Mucosa of rectum (tissue), 2 donors: ENCODE measurements at regions not wholly inside any gene's neighbourhood (a gene's known extent, or its start where the extent isn't known, plus 50 kb on each side); places are given as distances from the start of the nearest gene placed in this dataset.

Experiments
- H3K27ac ChIP-seq, 2 donors: one replicate each; pipeline ENCODE4 v1.7.0; 2013; ENCODE audit warnings: inconsistent platforms in 2 of 2, low read depth in 2 of 2, low read length in 2 of 2
- H3K27me3 ChIP-seq, 2 donors: one replicate each; pipeline ENCODE4 v1.7.0; 2013; ENCODE audit warnings: low read length in 2 of 2; ENCODE audit not compliant: control insufficient read depth in 2 of 2, insufficient read depth in 2 of 2
- H3K36me3 ChIP-seq, 2 donors: one replicate each; pipeline ENCODE4 v1.7.0; 2013; ENCODE audit warnings: low read length in 2 of 2; ENCODE audit not compliant: control insufficient read depth in 2 of 2, insufficient read depth in 2 of 2
- H3K4me1 ChIP-seq, 2 donors: one replicate each; pipeline ENCODE4 v1.7.0; 2013; ENCODE audit warnings: low read length in 2 of 2, mild to moderate bottlenecking in 1 of 2; ENCODE audit not compliant: control insufficient read depth in 2 of 2, insufficient read depth in 2 of 2
- H3K4me3 ChIP-seq, 2 donors: one replicate each; pipeline ENCODE4 v1.7.0; 2013; ENCODE audit warnings: low read length in 2 of 2
- H3K9ac ChIP-seq, 2 donors: one replicate each; pipeline ENCODE4 v1.7.0; 2013; ENCODE audit warnings: low read length in 2 of 2, low read depth in 1 of 2, mild to moderate bottlenecking in 1 of 2
- H3K9me3 ChIP-seq, 2 donors: one replicate each; pipeline ENCODE4 v1.7.0; 2013; ENCODE audit warnings: low read length in 2 of 2; ENCODE audit not compliant: control insufficient read depth in 2 of 2
- donor health status: healthy.
- donor health status: Normal muscosa, but diverticular disease.

DNA sequence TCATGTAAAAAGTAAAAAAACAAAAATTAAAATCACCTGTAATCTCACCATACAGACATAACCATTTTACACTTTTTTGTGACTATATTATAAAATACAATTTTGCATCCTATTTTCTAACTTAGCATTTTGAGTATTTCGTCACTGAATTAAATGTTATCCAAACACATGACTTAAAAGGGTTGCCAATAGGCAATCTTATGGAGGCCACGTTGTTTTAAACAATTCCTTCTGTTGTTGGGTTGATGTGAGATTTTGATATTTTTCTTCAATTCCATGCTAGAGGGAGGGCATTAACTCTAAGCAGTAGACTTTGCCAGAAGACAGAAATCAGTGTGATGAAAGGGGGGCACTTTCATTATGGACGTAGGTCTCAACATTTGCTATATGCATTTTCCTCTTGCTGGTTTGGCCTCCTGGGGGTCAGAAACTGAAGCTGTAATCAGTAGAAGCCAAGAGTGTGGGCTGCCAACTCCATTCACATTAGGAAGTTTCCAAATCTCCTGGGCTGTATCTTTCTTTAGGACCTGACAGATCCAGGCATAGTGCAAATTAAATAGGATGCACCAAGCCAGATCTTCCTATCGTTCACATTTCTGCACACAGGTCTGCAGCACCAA lies 614.2 kb upstream of the CLINT1 start:
- Histone ChIP-seq H3K9me3 (no peaks in the 10 kb centered on the region), H3K9ac (no peak overlapping the region), H3K27me3 (no peaks in the 10 kb centered on the region), H3K36me3 (no peaks in the 10 kb centered on the region), H3K4me3 (no peak overlapping the region), H3K27ac (no peak overlapping the region), H3K4me1 (no peaks in the 10 kb centered on the region)

DNA sequence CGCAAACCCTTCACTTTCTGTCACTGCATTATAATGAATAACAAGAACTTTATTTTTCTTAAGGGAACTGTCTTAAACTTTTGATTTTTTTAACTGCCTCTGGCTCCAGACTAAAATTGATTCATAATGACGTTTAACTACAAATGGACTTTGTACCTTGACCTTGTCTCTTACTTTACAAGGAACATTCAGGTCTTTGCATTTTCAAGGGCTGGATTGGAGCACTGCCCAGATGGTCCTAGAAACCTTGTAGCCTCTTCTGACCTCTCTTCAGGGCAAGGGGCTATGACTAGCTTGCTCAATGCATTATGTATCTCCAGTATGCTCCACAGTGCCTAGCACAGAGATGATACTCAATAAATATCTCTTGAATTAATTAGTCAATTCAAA lies 612.6 kb upstream of the CLINT1 start:
- no peaks in the 10 kb centered on the region for H3K4me1 ChIP-seq
- no peak overlapping the region for H3K27ac ChIP-seq
- H3K4me3 ChIP-seq = no peak overlapping the region
- H3K36me3 ChIP-seq = no peaks in the 10 kb centered on the region
- H3K9ac ChIP-seq = no peak overlapping the region
- H3K9me3 ChIP-seq = no peaks in the 10 kb centered on the region
- H3K27me3 ChIP-seq = no peaks in the 10 kb centered on the region

DNA sequence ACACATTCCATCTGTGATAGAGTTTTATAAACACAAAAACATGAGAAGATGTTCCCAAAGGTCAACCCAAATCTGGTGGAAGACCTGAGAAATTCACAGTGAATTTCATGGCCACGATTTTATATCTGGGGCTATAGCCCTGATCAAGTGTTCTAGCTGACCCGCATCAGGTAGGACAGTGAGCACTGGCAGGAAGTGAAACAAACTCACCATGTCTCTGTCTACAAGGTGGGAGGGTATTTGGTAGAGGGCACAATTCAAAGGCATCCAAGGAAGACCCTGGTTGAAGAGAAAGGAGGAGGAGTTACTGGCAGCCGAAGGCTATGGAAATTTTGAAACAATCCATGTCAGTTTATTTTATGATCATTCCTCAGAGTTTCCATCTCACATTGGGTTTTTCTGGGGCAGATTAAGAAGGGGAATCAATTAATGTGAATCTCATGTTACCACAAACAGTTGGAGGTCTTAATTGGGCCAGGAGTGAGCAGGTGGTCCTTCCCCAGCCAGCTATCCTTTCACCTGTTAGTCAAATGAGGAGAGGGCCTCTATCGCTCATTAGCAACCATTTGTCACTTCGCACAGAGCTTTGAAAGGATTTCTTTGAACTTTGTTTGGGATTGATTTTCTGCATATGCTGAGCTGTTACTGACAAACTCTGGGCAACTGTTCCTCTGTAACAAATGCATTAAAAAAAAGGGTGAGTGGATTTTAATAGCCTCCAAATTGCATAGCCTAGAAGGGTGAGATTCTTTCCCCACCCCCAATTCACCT lies 612.0 kb upstream of the CLINT1 start:
- H3K9me3 ChIP-seq = no peaks in the 10 kb centered on the region
- H3K27me3 ChIP-seq = no peaks in the 10 kb centered on the region
- no peaks in the 10 kb centered on the region for H3K36me3 ChIP-seq
- no peak overlapping the region for H3K27ac ChIP-seq
- H3K9ac ChIP-seq = no peak overlapping the region
- H3K4me1 ChIP-seq = no peaks in the 10 kb centered on the region
- no peak overlapping the region for H3K4me3 ChIP-seq

DNA sequence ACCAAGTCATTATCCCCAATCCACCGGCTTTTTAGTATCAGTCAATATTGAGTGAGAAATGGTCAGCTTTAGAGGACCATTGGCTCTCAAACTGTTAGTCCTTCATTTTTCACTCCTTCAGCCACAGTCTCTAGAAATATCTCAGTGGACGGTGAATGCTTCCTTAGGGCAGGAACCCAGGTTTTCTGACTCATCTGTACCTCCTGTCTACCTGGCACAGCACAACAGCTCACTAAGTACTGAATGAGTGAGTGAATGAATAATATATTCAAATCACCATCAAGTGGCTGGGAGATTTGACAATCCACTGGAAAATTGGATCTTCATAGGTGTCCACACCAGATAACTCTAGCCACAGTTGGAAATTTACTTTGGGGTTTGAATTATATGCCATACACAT lies 609.5 kb upstream of the CLINT1 start:
- no peak overlapping the region for H3K9ac ChIP-seq
- no peaks in the 10 kb centered on the region for H3K27me3 ChIP-seq
- no peak overlapping the region for H3K27ac ChIP-seq
- no peak overlapping the region for H3K4me3 ChIP-seq
- H3K9me3 ChIP-seq = no peaks in the 10 kb centered on the region
- no peaks in the 10 kb centered on the region for H3K4me1 ChIP-seq
- no peaks in the 10 kb centered on the region for H3K36me3 ChIP-seq

DNA sequence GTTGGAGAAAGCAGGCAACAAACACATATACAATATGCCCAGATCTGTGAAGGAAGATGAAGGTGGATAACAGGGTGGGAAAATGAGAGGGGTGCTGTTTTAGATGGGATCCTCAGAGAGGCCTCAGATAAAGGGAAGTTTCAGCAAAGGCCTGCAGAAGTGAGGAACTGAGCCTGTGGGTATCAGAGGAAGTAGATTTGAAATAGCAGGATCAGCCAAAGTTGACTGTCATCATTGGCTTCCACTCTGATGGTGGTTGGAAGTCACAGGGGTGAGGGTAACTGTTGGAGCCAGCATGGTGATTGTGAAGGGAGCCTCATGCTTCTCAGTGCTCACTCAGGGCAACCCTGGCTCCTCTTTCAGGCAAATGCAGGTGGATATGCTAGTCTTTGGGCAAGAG lies 607.2 kb upstream of the CLINT1 start:
- H3K27me3 ChIP-seq = no peaks in the 10 kb centered on the region
- H3K36me3 ChIP-seq = no peaks in the 10 kb centered on the region
- H3K4me3 ChIP-seq = no peak overlapping the region
- H3K9ac ChIP-seq = no peak overlapping the region
- H3K4me1 ChIP-seq = no peaks in the 10 kb centered on the region
- no peak overlapping the region for H3K27ac ChIP-seq
- H3K9me3 ChIP-seq = no peaks in the 10 kb centered on the region

DNA sequence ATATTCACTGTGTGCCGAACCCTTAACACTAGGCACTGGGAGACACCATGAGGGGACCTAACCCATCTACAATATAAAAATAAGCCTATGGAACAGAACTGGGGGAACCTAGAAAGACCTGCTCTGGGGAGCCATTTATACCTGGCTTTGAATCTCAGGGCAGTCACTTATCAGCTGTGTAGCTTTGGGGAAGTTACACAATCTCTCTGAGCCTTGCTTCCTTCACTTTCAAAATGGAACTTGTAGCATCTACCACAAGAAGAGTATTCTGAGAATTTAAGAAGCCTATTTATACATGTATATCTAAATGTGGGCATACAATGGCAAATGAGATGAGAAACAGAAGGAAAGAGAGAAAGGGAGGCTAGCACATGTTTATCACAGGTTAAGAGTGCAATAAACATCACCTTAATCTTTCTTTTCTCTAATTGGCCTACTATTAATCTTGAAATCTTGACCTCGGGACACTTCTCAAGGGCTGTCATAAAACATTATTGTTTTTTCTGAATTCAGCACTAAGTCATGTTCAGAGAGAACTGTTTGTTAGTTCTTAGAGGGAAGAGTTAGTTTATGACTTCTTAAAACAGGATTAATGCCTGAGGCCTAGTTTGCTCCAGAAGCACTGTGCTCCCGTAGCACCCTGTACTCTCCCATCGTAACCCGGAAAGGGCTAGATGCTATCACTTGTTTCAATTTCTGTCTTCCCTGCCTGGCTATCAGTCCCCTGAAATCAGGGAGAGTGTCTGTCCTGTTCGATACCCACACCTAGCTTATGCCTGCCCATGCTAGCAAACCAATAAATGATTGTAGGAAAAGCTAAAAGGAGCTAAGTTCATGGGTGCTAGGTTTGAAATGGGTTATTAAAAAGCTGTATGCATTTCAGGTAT lies 606.4 kb upstream of the CLINT1 start:
- Histone ChIP-seq H3K27ac (no peak overlapping the region), H3K9me3 (no peaks in the 10 kb centered on the region), H3K4me3 (no peak overlapping the region)

DNA sequence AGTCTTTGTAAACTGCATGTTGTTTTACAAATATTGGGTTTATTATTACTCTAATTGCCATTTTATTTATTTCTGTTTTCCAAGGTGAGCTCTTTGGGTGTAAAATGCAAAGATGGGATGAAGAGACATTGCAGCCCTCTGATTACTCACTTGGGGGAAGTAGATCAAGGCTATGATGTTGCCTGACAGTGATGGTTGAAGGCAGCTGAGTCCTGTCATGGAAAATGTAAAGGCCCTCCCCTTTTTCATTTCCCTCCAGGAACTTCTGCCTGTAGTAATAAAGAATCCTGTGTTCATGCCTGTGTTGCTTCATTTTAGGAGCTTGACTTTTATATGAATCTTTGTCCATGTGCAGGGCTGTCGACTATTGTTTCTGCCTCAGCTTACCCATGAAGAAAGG lies 605.4 kb upstream of the CLINT1 start:
- Histone ChIP-seq H3K9ac (no peak overlapping the region), H3K9me3 (no peaks in the 10 kb centered on the region), H3K36me3 (no peaks in the 10 kb centered on the region), H3K4me1 (no peaks in the 10 kb centered on the region), H3K4me3 (no peak overlapping the region), H3K27ac (no peak overlapping the region), H3K27me3 (no peaks in the 10 kb centered on the region)

More for the DNA sequence above, 606.4 kb upstream of the CLINT1 start:
- no peaks in the 10 kb centered on the region for H3K4me1 ChIP-seq
- H3K27me3 ChIP-seq = no peaks in the 10 kb centered on the region
- no peak overlapping the region for H3K9ac ChIP-seq
- H3K36me3 ChIP-seq = no peaks in the 10 kb centered on the region

DNA sequence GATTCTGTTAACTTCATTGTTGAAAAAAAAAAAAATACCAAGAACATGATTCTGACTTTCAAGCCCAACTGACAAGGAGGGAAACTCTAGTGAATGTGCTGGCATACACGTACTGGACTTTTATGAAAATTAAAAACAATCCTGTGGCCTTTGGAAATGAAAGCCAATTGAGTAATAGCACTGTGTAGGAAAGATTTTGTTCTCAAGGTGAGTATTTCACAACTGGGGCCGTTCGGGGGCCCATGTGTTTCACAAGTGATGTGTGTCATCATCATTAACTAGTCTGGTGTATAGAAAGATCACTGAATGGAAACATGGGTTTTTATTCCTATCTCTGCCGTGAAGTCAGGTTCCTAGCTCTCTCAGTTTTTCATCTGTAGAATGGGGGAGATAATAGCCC lies 605.0 kb upstream of the CLINT1 start:
- Histone ChIP-seq H3K27ac (no peak overlapping the region), H3K4me3 (no peak overlapping the region), H3K9ac (no peak overlapping the region), H3K36me3 (no peaks in the 10 kb centered on the region), H3K27me3 (no peaks in the 10 kb centered on the region), H3K9me3 (no peaks in the 10 kb centered on the region), H3K4me1 (no peaks in the 10 kb centered on the region)

DNA sequence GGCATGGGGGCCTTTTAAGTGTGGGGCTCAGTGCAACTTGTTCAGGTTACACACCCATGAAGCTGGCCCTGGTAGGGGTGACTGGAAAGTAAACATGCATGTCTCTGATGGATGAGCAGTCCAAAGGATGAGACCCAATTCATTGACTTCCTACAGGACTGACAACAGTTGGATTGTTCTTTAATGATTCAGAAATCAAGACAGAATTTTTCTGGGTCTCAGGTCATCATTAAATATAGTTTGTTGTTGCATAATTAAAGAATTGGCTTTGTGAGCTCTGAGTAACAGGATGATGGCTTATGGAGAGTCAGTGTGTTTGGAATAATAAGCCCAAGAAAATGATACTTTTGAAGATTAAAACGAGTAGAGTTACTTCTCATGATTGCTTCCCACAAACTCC lies 604.2 kb upstream of the CLINT1 start:
- Histone ChIP-seq H3K4me3 (no peak overlapping the region), H3K27ac (no peak overlapping the region), H3K36me3 (no peaks in the 10 kb centered on the region), H3K27me3 (no peaks in the 10 kb centered on the region), H3K9ac (no peak overlapping the region), H3K4me1 (no peaks in the 10 kb centered on the region), H3K9me3 (no peaks in the 10 kb centered on the region)
